NCI-H510A (cell line): ENCODE measurements at regions not wholly inside any gene's neighbourhood (a gene's known extent, or its start where the extent isn't known, plus 50 kb on each side); places are given as distances from the start of the nearest gene placed in this dataset.
"Not testable (repeated sequence)": the region's sequence is repeated elsewhere in the genome, so short reads cannot be mapped to it uniquely, and the experiment has no call there.

Experiments
- DNase-seq: peaks from one replicate; lab custom pipeline; 2025; lab: John Stamatoyannopoulos, UW

DNA sequence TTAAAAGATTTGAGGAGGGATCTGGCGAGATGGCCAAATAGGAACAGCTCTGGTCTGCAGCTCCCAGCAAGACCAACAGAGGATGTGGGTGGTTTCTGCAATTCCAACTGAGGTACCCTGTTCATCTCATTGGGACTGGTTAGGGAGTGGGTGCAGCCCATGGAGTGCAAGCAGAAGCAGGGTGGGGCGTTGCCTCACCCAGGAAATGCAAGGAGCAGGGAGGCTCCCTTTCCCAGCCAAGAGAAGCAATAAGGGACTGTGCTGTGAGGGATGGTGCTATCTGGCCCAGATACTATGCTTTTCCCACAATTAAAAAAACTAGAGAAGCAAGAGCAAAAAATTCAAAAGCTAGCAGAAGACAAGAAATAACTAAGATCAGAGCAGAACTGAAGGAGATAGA, 318.4 kb downstream of the PPP1R3A start:
- not testable (repeated sequence) for DNase-seq

DNA sequence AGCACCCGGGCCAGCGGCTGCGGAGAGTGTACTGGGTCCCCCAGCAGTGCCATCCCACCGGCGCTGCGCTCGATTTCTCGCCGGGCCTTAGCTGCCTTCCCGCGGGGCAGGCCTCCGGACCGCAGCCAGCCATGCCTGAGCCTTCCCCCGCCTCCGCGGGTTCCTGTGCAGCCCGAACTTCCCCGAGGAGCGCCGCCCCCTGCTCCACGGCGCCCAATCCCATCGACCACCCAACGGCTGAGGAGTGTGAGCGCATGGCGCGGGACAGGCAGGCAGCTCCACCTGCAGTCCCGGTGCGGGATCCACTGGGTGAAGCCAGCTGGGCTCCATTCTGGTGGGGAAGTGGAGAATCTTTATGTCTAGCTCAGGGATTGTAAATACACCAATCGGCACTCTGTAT, 325.4 kb downstream of the PPP1R3A start:
- not testable (repeated sequence) for DNase-seq

DNA sequence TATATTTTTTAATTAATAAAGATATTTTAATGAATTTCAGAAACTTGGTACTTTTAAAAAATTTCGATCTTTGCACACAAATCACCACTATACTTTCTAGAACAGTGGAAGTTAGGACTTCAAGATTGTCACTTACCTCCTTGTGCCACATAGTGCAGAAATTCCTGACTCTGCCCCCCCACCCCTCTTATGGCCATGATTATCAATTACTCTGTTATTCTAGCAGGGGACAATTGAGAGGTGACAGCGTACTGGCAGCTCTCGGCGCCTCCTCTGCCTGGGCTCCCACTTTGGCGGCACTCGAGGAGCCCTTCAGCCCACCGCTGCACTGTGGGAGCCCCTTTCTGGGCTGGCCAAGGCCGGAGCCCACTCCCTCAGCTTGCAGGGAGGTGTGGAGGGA, 325.9 kb downstream of the PPP1R3A start:
- DNase-seq: not testable (repeated sequence)

DNA sequence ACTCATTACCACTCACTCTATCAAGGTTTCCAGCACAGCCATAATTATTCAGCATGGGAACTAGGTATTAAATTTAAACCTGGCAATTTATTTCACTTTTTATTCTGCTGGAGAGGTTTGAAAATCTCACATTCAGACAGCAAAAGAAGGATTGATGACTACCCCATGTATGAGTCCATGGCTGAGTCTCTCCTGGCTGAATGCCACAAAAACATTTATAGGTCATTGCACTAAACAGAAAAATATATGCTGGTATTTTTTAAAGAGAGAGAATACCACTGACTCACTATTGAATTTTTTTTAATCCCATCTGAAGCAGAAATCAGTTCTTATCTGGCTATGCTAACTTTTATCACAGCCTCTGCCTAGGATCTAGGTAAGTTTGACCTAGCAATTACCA, 336.3 kb downstream of the PPP1R3A start:
- no peak for DNase-seq

DNA sequence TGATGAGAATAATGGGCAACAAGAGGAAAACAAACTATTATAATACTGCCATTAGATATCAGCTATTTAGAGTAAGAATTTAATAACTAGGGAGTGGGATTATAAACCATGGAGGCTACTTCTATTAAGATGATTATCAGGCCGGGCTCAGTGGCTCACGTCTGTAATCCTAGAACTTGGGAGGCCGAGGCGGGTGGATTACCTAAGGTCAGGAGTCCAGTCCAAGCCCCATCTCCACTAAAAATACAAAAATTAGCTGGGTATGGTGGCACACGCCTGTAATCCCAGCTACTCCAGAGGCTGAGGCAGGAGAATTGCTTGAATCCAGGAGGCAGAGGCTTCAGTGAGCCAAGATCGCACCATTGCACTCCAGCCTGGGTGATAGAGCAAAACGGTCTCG, 355.6 kb downstream of the PPP1R3A start:
- DNase-seq: not testable (repeated sequence)

- no peak for DNase-seq
These were observed 356.0 kb downstream of the PPP1R3A start for GRCh38 chr7:113562801-113563200.

- DNase-seq: no peak
These were observed 356.6 kb downstream of the PPP1R3A start for GRCh38 chr7:113562242-113562641.

DNA sequence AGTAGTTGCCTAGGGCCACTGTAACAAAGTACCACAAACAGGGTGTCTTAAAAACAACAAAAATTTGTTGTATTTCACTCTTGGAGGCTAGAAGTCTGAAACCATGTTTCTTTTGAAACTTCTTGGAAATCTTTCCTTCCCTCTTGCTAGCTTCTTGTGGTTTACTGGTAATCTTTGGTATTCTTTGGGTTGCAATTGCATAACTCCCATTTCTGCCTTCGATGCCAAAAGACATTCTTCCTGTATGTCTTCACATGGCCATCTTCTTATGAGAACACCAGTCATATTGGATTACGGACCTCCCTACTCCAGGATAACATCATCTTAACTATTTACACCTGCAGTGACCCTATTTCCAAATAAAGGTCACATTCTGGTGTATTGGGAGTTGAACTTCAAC, 357.4 kb downstream of the PPP1R3A start:
- DNase-seq: no peak

DNA sequence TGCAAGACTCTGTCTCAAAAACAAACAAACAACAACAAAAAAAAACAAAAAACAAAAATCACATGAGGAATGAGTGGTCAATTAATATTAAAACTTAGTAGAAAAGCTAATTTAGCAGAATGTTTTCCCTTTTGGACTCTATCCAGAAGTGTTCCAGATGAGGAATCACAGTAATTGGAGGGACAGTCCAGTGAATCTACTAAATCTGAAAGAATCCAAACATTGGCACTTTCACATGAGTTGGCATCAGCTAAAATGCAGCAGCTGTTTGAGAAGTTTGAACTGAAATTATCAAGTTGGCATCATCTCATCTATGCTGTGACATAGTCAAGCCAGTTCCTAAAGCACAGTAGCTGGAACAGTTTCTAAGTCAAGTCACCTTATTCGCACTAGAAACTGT, 367.8 kb downstream of the PPP1R3A start:
- DNase-seq: no peak

- DNase-seq: no peak
These were observed 370.2 kb downstream of the PPP1R3A start for GRCh38 chr7:113548561-113548960.

DNA sequence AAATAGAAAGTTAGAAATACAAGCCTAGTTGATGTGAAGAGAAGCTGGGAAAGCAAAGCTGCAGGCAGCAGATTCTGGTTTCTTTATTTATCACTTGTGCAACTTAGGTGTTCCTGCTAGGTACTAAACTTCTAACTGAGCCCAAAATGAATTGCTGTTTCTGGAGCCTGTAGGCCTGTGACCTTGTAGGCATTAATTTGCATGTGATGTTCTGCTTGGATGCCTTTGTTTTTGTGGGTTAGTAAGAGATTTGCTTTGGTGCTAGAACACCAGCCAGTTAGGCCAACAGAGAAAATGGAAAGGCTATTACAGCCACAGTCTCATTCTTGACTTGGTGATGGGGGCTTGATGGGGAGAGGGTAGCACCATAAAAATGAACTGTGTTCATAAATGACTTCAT, 370.7 kb downstream of the PPP1R3A start:
- no peak for DNase-seq

DNA sequence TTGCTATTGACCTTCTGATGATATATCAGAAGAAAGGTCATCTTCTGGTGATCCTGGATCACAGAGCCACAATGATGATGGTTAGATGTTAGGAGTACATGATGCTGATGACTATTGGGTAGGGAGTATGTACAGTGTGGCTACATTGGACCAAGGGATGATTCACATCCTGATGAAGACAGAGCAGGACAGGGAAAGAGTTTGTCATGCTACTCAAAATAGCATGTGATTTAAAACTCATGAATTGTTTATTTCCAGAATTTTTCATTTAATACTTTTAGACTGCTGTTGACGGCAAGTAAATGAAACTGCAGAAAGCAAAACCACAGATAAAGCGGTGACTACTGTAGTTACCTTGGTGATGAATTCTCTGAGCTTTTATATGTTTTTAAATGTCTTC, 397.3 kb downstream of the PPP1R3A start:
- DNase-seq: no peak

DNA sequence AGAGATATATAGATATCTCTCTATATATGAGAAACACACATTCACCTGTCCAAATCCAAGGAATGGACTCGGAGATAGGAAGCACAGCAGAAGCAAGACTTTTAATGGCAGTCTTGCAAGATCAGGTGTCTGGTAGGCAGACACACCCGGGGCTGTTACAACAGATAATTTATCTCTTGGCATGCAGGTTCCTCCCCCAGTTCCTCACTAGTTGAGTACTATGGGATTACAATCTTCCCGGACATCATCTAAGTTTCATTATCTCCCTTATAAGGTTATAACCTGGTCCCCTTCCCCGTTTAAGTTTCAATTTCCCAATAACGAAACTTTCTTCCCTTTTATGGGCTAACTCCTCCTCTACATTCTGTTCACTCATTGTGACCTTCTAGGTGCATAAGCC, 399.3 kb downstream of the PPP1R3A start:
- no peak for DNase-seq

GRCh38 chr7:113504691-113505090, 386.3 kb upstream of the SMIM30 start:
- DNase-seq: no peak

DNA sequence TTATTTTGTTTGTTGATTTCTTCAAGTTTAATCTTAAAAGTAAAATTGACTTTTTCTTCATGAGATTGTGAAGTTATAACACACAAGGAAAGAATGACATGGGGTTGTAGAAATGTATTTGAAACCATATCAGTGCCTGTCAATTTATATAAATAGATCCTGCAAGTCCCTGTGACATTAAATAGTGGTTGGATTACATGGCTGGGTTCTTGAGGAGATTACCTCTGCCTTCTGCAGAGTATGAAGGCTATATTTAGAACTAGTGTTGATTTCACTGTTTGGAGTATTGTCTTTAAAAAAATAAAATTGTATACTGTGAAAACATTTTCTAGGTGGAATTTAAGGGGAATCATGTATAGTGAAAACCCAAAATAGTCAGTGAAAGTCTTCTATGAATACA, 385.8 kb upstream of the SMIM30 start:
- no peak for DNase-seq

DNA sequence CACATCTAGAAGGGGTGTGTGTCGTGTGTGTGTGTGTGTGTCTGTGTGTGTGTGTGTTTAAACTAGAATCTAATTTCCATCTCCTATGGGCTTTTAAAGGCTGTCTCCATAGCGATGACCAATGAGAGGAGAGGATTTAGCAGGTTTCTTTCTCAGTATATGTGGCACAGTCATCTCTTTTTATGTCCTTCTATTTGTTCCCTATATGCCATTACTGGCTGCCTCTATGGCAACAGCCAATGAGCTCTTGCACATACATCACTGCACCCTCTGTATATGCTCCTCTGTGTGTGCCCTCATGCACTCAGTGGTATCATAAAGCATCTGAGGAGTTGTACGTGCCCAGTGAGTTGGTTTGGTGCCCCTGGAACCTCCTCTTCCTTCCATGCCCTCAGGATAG, 378.2 kb upstream of the SMIM30 start:
- DNase-seq: not testable (repeated sequence)

GRCh38 chr7:113494797-113495566, 376.6 kb upstream of the SMIM30 start:
- DNase-seq: not testable (repeated sequence)

- no peak for DNase-seq
These were observed 373.0 kb upstream of the SMIM30 start for GRCh38 chr7:113491305-113491704.

DNA sequence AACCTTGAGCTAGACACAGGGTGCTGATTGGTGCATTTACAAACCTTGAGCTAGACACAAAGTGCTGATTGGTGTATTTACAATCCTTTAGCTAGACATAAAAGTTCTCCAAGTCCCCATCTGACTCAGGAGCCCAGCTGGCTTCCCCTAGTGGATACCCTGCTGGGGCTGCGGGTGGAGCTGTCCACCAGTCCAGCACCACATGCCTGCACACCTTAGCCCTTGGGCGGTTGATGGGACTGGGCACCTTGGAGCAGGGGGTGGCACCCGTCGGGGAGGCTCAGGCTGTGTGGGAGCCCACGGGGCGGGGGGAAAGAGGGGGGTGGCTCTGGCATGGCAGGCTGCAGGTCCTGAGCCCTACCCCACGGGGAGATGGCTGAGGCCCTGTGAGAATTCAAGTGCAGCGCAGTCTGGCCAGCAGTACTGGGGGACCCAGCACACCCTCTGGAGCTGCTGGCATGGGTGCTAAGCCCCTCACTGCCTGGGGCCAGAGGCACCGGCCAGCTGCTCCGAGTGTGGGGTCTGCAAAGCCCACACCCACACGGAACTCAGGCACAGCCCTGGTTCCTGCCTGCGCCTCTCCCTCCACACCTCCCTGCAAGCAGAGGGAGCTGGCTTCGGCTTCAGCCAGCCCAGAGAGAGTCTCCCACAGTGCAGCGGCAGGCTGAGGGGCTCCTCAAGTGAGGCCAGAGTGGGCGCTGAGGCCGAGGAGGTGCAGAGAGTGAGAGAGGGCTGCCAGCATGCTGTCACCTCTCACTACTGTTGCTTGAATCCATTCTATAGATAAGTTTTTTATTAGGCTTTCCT, 369.8 kb upstream of the SMIM30 start:
- DNase-seq: no peak

- no peak for DNase-seq
These were observed 368.2 kb upstream of the SMIM30 start for GRCh38 chr7:113486548-113486947.

GRCh38 chr7:113483657-113484056, 365.3 kb upstream of the SMIM30 start:
- no peak for DNase-seq

DNA sequence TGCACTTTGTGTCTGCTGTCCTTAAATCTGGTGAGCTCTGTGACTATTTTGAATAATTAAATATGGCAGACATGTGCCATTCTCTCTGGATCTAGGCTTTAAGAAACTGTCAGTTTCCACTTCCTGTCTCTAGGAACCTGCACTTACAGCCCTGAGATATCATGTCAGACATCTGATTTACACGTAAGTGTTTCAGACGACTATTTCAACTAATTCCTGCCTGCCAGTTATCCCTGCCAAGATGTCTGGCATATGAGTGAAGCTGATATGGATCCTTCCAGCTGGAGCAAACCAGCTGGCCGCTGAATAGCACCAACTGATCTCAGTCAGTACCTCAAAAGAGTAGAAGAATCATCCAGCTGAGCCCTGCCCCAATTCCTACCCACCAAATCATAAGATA, 362.2 kb upstream of the SMIM30 start:
- no peak for DNase-seq

- DNase-seq: no peak
These were observed 345.9 kb upstream of the SMIM30 start for GRCh38 chr7:113464096-113464855.
